CD4-positive, CD25-positive, alpha-beta regulatory T cell (primary cell): ENCODE measurements at regions not wholly inside any gene's neighbourhood (a gene's known extent, or its start where the extent isn't known, plus 50 kb on each side); places are given as distances from the start of the nearest gene placed in this dataset.

Experiments
- ATAC-seq, 2 donors: fragments of 150-1000 bp; cut with Tn5 transposase; one replicate each; pipeline ENCODE4 v1.10.0; 2021; ENCODE audit warnings: low read depth in 2 of 2, moderate number of reproducible peaks in 2 of 2, moderate library complexity in 1 of 2
- DNase-seq, 3 donors: peaks; one replicate each; pipeline versions ENCODE4 v3.0.0 to v3.0.0-alpha.2; 2012 to 2022; ENCODE audit warnings: mixed read lengths in 1 of 3
- H3K27ac ChIP-seq: one replicate; pipeline ENCODE4 v1.7.0; 2013; ENCODE audit warnings: mild to moderate bottlenecking, low read length; ENCODE audit not compliant: insufficient read depth, poor library complexity, severe bottlenecking
- H3K27me3 ChIP-seq: one replicate; pipeline ENCODE4 v1.7.0; 2013; ENCODE audit warnings: low read length; ENCODE audit not compliant: control insufficient read depth, insufficient read depth
- H3K36me3 ChIP-seq: one replicate; pipeline ENCODE4 v1.7.0; 2013; ENCODE audit warnings: mild to moderate bottlenecking, low read length, moderate library complexity; ENCODE audit not compliant: control insufficient read depth, insufficient read depth
- H3K4me1 ChIP-seq: 2 replicates; pipeline ENCODE4 v1.7.0; 2013; ENCODE audit warnings: mild to moderate bottlenecking, low read length; ENCODE audit not compliant: insufficient read depth, control insufficient read depth, poor library complexity, severe bottlenecking
- H3K4me3 ChIP-seq: one replicate; pipeline ENCODE4 v1.7.0; 2013; ENCODE audit warnings: low read depth, mild to moderate bottlenecking, low read length, moderate library complexity
- H3K9me3 ChIP-seq, 2 experiments: 1 replicate in 1 of 2; 2 replicates in 1 of 2; pipeline ENCODE4 v1.7.0; 2013; ENCODE audit warnings: low read length in 2 of 2, mild to moderate bottlenecking in 1 of 2, moderate library complexity in 1 of 2; ENCODE audit not compliant: control insufficient read depth in 2 of 2
- H3K27ac Mint-ChIP-seq, 3 donors: one replicate each; pipeline ENCODE4 v1.8.0; 2020 to 2022; ENCODE audit warnings: mild to moderate bottlenecking in 3 of 3, mixed read lengths in 3 of 3, moderate library complexity in 2 of 3
- H3K27me3 Mint-ChIP-seq: one replicate; pipeline ENCODE4 v1.8.0; 2022; ENCODE audit warnings: mild to moderate bottlenecking, mixed read lengths
- H3K36me3 Mint-ChIP-seq: one replicate; pipeline ENCODE4 v1.8.0; 2020; ENCODE audit warnings: mixed read lengths
- H3K4me1 Mint-ChIP-seq, 4 donors: one replicate each; pipeline ENCODE4 v1.8.0; 2020 to 2022; ENCODE audit warnings: mixed read lengths in 4 of 4, mild to moderate bottlenecking in 1 of 4
- H3K4me3 Mint-ChIP-seq, 4 donors: one replicate each; pipeline ENCODE4 v1.8.0; 2020 to 2022; ENCODE audit warnings: mild to moderate bottlenecking in 4 of 4, mixed read lengths in 4 of 4, moderate library complexity in 3 of 4
- H3K9me3 Mint-ChIP-seq, 7 donors: one replicate each; pipeline ENCODE4 v1.8.0; 2020 to 2022; ENCODE audit warnings: mixed read lengths in 7 of 7, mild to moderate bottlenecking in 3 of 7, moderate library complexity in 2 of 7

- DNase-seq = no peak
- no peak overlapping the region for H3K27ac Mint-ChIP-seq
- no peaks in the 10 kb centered on the region for H3K36me3 ChIP-seq
- no peak overlapping the region for H3K4me3 ChIP-seq
- H3K9me3 ChIP-seq = peaks cover 0 to 24% of the 10 kb centered on the region in 2 experiments
- no peaks in the 10 kb centered on the region for H3K27me3 ChIP-seq
- H3K9me3 Mint-ChIP-seq = peaks cover 4 to 25% (median 7%) of the 10 kb centered on the region in 7 donors
- ATAC-seq = no peak
- no peaks in the 10 kb centered on the region for H3K36me3 Mint-ChIP-seq
- H3K4me3 Mint-ChIP-seq = no peak overlapping the region
- no peaks in the 10 kb centered on the region for H3K4me1 ChIP-seq
- H3K4me1 Mint-ChIP-seq = no peaks in the 10 kb centered on the region
- no peak overlapping the region for H3K27ac ChIP-seq
- peaks cover 20% of the 10 kb centered on the region for H3K27me3 Mint-ChIP-seq
Measured at GRCh38 chr4:42806303-42806835, 86.1 kb upstream of the GRXCR1 start.

GRCh38 chr4:42789041-42789567, 103.4 kb upstream of the GRXCR1 start:
- H3K4me3 ChIP-seq = no peak overlapping the region
- Mint-ChIP-seq H3K4me3 (no peak overlapping the region), H3K9me3 (peaks cover 0 to 11% (median 0%) of the 10 kb centered on the region in 7 donors), H3K27me3 (peaks cover 5% of the 10 kb centered on the region), H3K36me3 (no peaks in the 10 kb centered on the region), H3K27ac (no peak overlapping the region), H3K4me1 (no peaks in the 10 kb centered on the region)
- H3K4me1 ChIP-seq = no peaks in the 10 kb centered on the region
- H3K27ac ChIP-seq = no peak overlapping the region
- no peak for DNase-seq
- H3K36me3 ChIP-seq = no peaks in the 10 kb centered on the region
- no peak for ATAC-seq
- peaks cover under 1% of the 10 kb centered on the region for H3K27me3 ChIP-seq
- no peaks in the 10 kb centered on the region for H3K9me3 ChIP-seq

GRCh38 chr4:42787079-42787463, 105.4 kb upstream of the GRXCR1 start:
- no peak overlapping the region for H3K4me3 Mint-ChIP-seq
- Histone ChIP-seq H3K36me3 (no peaks in the 10 kb centered on the region), H3K9me3 (no peaks in the 10 kb centered on the region), H3K27me3 (peaks cover 2% of the 10 kb centered on the region), H3K4me1 (no peaks in the 10 kb centered on the region), H3K4me3 (no peak overlapping the region), H3K27ac (no peak overlapping the region)
- no peaks in the 10 kb centered on the region for H3K36me3 Mint-ChIP-seq
- ATAC-seq (no peak), DNase-seq (no peak)
- no peak overlapping the region for H3K27ac Mint-ChIP-seq
- peaks cover 2 to 11% (median 3%) of the 10 kb centered on the region in 7 donors for H3K9me3 Mint-ChIP-seq
- H3K27me3 Mint-ChIP-seq = peaks cover 9% of the 10 kb centered on the region
- H3K4me1 Mint-ChIP-seq = no peaks in the 10 kb centered on the region

- Histone ChIP-seq H3K27me3 (peaks cover 2% of the 10 kb centered on the region), H3K36me3 (no peaks in the 10 kb centered on the region), H3K4me1 (no peaks in the 10 kb centered on the region), H3K9me3 (no peaks in the 10 kb centered on the region), H3K4me3 (no peak overlapping the region), H3K27ac (no peak overlapping the region)
- Mint-ChIP-seq H3K36me3 (no peaks in the 10 kb centered on the region), H3K4me1 (no peaks in the 10 kb centered on the region), H3K27me3 (peaks cover 5% of the 10 kb centered on the region), H3K4me3 (no peak overlapping the region), H3K9me3 (peaks cover 2 to 11% (median 3%) of the 10 kb centered on the region in 7 donors), H3K27ac (peak overlapping the region in 1 of 3 donors; percentile 73)
- DNase-seq (no peak), ATAC-seq (no peak)
Measured at GRCh38 chr4:42786350-42787078, 106.0 kb upstream of the GRXCR1 start.

- H3K36me3 ChIP-seq = no peaks in the 10 kb centered on the region
- H3K9me3 Mint-ChIP-seq = peaks cover 2 to 11% (median 3%) of the 10 kb centered on the region in 7 donors
- no peaks in the 10 kb centered on the region for H3K4me1 ChIP-seq
- H3K27me3 Mint-ChIP-seq = peaks cover 5% of the 10 kb centered on the region
- peaks cover 2% of the 10 kb centered on the region for H3K27me3 ChIP-seq
- no peak overlapping the region for H3K27ac ChIP-seq
- H3K4me3 Mint-ChIP-seq = no peak overlapping the region
- no peak for ATAC-seq
- H3K36me3 Mint-ChIP-seq = no peaks in the 10 kb centered on the region
- no peak overlapping the region for H3K4me3 ChIP-seq
- no peak for DNase-seq
- no peak overlapping the region for H3K27ac Mint-ChIP-seq
- no peaks in the 10 kb centered on the region for H3K4me1 Mint-ChIP-seq
- no peaks in the 10 kb centered on the region for H3K9me3 ChIP-seq
Measured at GRCh38 chr4:42785817-42786216, 106.7 kb upstream of the GRXCR1 start.

- no peaks in the 10 kb centered on the region for H3K36me3 Mint-ChIP-seq
- Histone ChIP-seq H3K27ac (no peak overlapping the region), H3K4me1 (no peaks in the 10 kb centered on the region), H3K9me3 (no peaks in the 10 kb centered on the region), H3K27me3 (peaks cover 2% of the 10 kb centered on the region), H3K4me3 (no peak overlapping the region), H3K36me3 (no peaks in the 10 kb centered on the region)
- H3K27ac Mint-ChIP-seq = no peak overlapping the region
- peaks cover 2 to 11% (median 3%) of the 10 kb centered on the region in 7 donors for H3K9me3 Mint-ChIP-seq
- H3K27me3 Mint-ChIP-seq = peaks cover 8% of the 10 kb centered on the region
- DNase-seq (no peak), ATAC-seq (no peak)
- H3K4me3 Mint-ChIP-seq = no peak overlapping the region
- no peaks in the 10 kb centered on the region for H3K4me1 Mint-ChIP-seq
Measured at GRCh38 chr4:42781315-42781714, 111.2 kb upstream of the GRXCR1 start.

GRCh38 chr4:42778349-42778748, 114.2 kb upstream of the GRXCR1 start:
- H3K36me3 Mint-ChIP-seq = no peaks in the 10 kb centered on the region
- H3K4me1 Mint-ChIP-seq = no peaks in the 10 kb centered on the region
- H3K27ac Mint-ChIP-seq = no peak overlapping the region
- H3K4me3 Mint-ChIP-seq = no peak overlapping the region
- Histone ChIP-seq H3K4me3 (no peak overlapping the region), H3K27ac (no peak overlapping the region), H3K9me3 (no peaks in the 10 kb centered on the region), H3K4me1 (no peaks in the 10 kb centered on the region), H3K36me3 (no peaks in the 10 kb centered on the region), H3K27me3 (no peaks in the 10 kb centered on the region)
- H3K27me3 Mint-ChIP-seq = peaks cover 8% of the 10 kb centered on the region
- ATAC-seq (no peak), DNase-seq (no peak)
- peaks cover 0 to 7% (median 2%) of the 10 kb centered on the region in 7 donors for H3K9me3 Mint-ChIP-seq
